ENCODE measurements at regions not wholly inside any gene's neighbourhood (a gene's known extent, or its start where the extent isn't known, plus 50 kb on each side); places are given as distances from the start of the nearest gene placed in this dataset.

- Histone ChIP-seq H3F3A (ENCODE audit: low read depth) (no peaks in the 10 kb centered on the region), H3K4me2 (ENCODE audit: low read depth, low read length, poor library complexity, severe bottlenecking) (no peak overlapping the region), H4K20me1 (ENCODE audit: insufficient read depth, low read length, poor library complexity, severe bottlenecking) (no peaks in the 10 kb centered on the region), H3K79me2 (ENCODE audit: insufficient read depth, low read length) (no peaks in the 10 kb centered on the region), H2AFZ (ENCODE audit: low read length) (no peak overlapping the region), H3K9me3 (ENCODE audit: insufficient read depth, low read depth, low read length) (no peaks in the 10 kb centered on the region), H3K27me3 (ENCODE audit: insufficient read depth, low read length, poor library complexity, severe bottlenecking) (no peaks in the 10 kb centered on the region), H3K4me3 (ENCODE audit: low read length, poor library complexity, severe bottlenecking) (no peak overlapping the region), H3K36me3 (ENCODE audit: insufficient read depth, low read length) (no peaks in the 10 kb centered on the region), H3K9me2 (replicated peaks; ENCODE audit: low read depth, low read length) (no peaks in the 10 kb centered on the region), H3K9ac (ENCODE audit: low read depth, low read length, poor library complexity, severe bottlenecking) (no peak overlapping the region), H3K4me1 (ENCODE audit: insufficient read depth, low read length, poor library complexity, severe bottlenecking) (peaks cover 23% of the 10 kb centered on the region)
- TF ChIP-seq CTCF (conservative IDR thresholded peaks at IDR 0.05; ENCODE audit: low read length) (no peak), EZH2phosphoT487 (IDR thresholded peaks at IDR 0.05; ENCODE audit: borderline replicate concordance) (no peak)
Measured at GRCh38 chr20:39702701-39703349, 740.7 kb downstream of the DHX35 start.

GRCh38 chr20:39700528-39700927, 738.4 kb downstream of the DHX35 start:
- Histone ChIP-seq H3K36me3 (ENCODE audit: insufficient read depth, low read length) (no peaks in the 10 kb centered on the region), H3K79me2 (ENCODE audit: insufficient read depth, low read length) (no peaks in the 10 kb centered on the region), H3K9me3 (ENCODE audit: insufficient read depth, low read depth, low read length) (no peaks in the 10 kb centered on the region), H3K4me3 (ENCODE audit: low read length, poor library complexity, severe bottlenecking) (no peak overlapping the region), H4K20me1 (ENCODE audit: insufficient read depth, low read length, poor library complexity, severe bottlenecking) (no peaks in the 10 kb centered on the region), H3K9ac (ENCODE audit: low read depth, low read length, poor library complexity, severe bottlenecking) (no peak overlapping the region), H3K9me2 (replicated peaks; ENCODE audit: low read depth, low read length) (no peaks in the 10 kb centered on the region), H2AFZ (ENCODE audit: low read length) (no peak overlapping the region), H3K27me3 (ENCODE audit: insufficient read depth, low read length, poor library complexity, severe bottlenecking) (no peaks in the 10 kb centered on the region), H3K4me1 (ENCODE audit: insufficient read depth, low read length, poor library complexity, severe bottlenecking) (peaks cover 23% of the 10 kb centered on the region), H3K4me2 (ENCODE audit: low read depth, low read length, poor library complexity, severe bottlenecking) (peak overlapping the region; percentile 39), H3F3A (ENCODE audit: low read depth) (no peaks in the 10 kb centered on the region)
- 0 out of 2 replicates have a peak, but pooled peaks have one; percentile 5 for TF ChIP-seq EZH2phosphoT487 (IDR thresholded peaks at IDR 0.05; ENCODE audit: borderline replicate concordance)
- 0 out of 2 replicates have a peak, but pooled peaks have one; percentile 15 for TF ChIP-seq CTCF (conservative IDR thresholded peaks at IDR 0.05; ENCODE audit: low read length)

- Histone ChIP-seq H3K79me2 (ENCODE audit: insufficient read depth, low read length) (no peaks in the 10 kb centered on the region), H3K4me2 (ENCODE audit: low read depth, low read length, poor library complexity, severe bottlenecking) (no peak overlapping the region), H3K27me3 (ENCODE audit: insufficient read depth, low read length, poor library complexity, severe bottlenecking) (no peaks in the 10 kb centered on the region), H3F3A (ENCODE audit: low read depth) (no peaks in the 10 kb centered on the region), H3K9ac (ENCODE audit: low read depth, low read length, poor library complexity, severe bottlenecking) (no peak overlapping the region), H3K36me3 (ENCODE audit: insufficient read depth, low read length) (no peaks in the 10 kb centered on the region), H3K9me2 (replicated peaks; ENCODE audit: low read depth, low read length) (no peaks in the 10 kb centered on the region), H3K9me3 (ENCODE audit: insufficient read depth, low read depth, low read length) (no peaks in the 10 kb centered on the region), H4K20me1 (ENCODE audit: insufficient read depth, low read length, poor library complexity, severe bottlenecking) (no peaks in the 10 kb centered on the region), H3K4me1 (ENCODE audit: insufficient read depth, low read length, poor library complexity, severe bottlenecking) (peaks cover 23% of the 10 kb centered on the region), H2AFZ (ENCODE audit: low read length) (no peak overlapping the region), H3K4me3 (ENCODE audit: low read length, poor library complexity, severe bottlenecking) (no peak overlapping the region)
- TF ChIP-seq CTCF (conservative IDR thresholded peaks at IDR 0.05; ENCODE audit: low read length) (no peak), EZH2phosphoT487 (IDR thresholded peaks at IDR 0.05; ENCODE audit: borderline replicate concordance) (no peak)
Measured at GRCh38 chr20:39699166-39699725, 737.1 kb downstream of the DHX35 start.
